AG10803 (cell line): ENCODE measurements at regions not wholly inside any gene's neighbourhood (a gene's known extent, or its start where the extent isn't known, plus 50 kb on each side); places are given as distances from the start of the nearest gene placed in this dataset.

ENCODE experiments used
- DNase-seq: peaks from one replicate; pipeline ENCODE4 v3.0.0; 2010; ENCODE audit warnings: low read depth
- H3K4me3 ChIP-seq: 2 replicates; pipeline ENCODE4 v1.5.1; 2011; ENCODE audit warnings: mild to moderate bottlenecking, low read length, control low read depth
- CTCF ChIP-seq: conservative IDR thresholded peaks from 2 replicates; pipeline ENCODE4 v1.5.1; 2011; ENCODE audit warnings: mild to moderate bottlenecking, low read length, control low read depth, inconsistent platforms

- H3K4me3 ChIP-seq: no peak overlapping the region
- no peak for DNase-seq
- no peak for TF ChIP-seq CTCF
Measured at GRCh38 chr3:107969994-107970819, 120.6 kb downstream of the CD47 start.

- DNase-seq: no peak
Measured at GRCh38 chr3:107969525-107969924, 121.3 kb downstream of the CD47 start.

GRCh38 chr3:107966276-107966675, 124.6 kb downstream of the CD47 start:
- no peak for TF ChIP-seq CTCF

More at GRCh38 chr3:107969525-107969924, 121.3 kb downstream of the CD47 start:
- no peak for TF ChIP-seq CTCF
- no peak overlapping the region for H3K4me3 ChIP-seq

GRCh38 chr3:107965136-107965655, 125.6 kb downstream of the CD47 start:
- H3K4me3 ChIP-seq: no peak overlapping the region
- no peak for DNase-seq
- no peak for TF ChIP-seq CTCF

More at GRCh38 chr3:107966276-107966675, 124.6 kb downstream of the CD47 start:
- no peak for DNase-seq
- H3K4me3 ChIP-seq: no peak overlapping the region

- no peak overlapping the region for H3K4me3 ChIP-seq
- DNase-seq: no peak
- no peak for TF ChIP-seq CTCF
Measured at GRCh38 chr3:107963581-107963980, 127.2 kb downstream of the CD47 start.

GRCh38 chr3:107962946-107963345, 127.9 kb downstream of the CD47 start:
- DNase-seq: peak; percentile 44
- TF ChIP-seq CTCF: no peak
- no peak overlapping the region for H3K4me3 ChIP-seq

GRCh38 chr3:107962037-107962436, 128.8 kb downstream of the CD47 start:
- no peak for DNase-seq
- no peak overlapping the region for H3K4me3 ChIP-seq
- TF ChIP-seq CTCF: no peak
